Suppressor macrophage (primary cell): ENCODE measurements at regions not wholly inside any gene's neighbourhood (a gene's known extent, or its start where the extent isn't known, plus 50 kb on each side); places are given as distances from the start of the nearest gene placed in this dataset.
"Not testable (repeated sequence)": the region's sequence is repeated elsewhere in the genome, so short reads cannot be mapped to it uniquely, and the experiment has no call there.

Experiments used
- DNase-seq, 4 experiments: peaks; one replicate each; pipeline ENCODE4 v3.0.0-alpha.2; 2020 to 2022

DNA sequence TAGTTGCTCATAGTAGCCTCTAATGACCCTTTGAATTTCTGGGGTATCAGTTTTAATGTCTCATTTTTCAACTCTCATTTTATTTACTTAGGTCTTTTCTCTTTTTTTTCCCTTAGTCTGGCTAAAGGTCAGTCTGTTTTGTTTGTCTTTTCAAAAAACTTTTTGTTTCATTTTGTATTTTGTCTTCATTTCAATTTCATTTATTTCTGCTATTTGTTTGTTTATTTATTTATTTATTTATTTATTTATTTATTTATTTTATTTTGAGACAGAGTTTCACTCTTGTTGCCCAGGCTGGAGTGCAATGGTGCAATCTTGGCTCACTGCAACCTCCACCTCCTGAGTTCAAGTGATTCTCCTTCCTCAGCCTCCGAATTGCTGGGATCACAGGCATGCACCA is 1076.9 kb downstream of the PCDH7 start:
- DNase-seq: not testable (repeated sequence)

GRCh38 chr4:31803526-31804195 is 1083.5 kb downstream of the PCDH7 start:
- no peak for DNase-seq

DNA sequence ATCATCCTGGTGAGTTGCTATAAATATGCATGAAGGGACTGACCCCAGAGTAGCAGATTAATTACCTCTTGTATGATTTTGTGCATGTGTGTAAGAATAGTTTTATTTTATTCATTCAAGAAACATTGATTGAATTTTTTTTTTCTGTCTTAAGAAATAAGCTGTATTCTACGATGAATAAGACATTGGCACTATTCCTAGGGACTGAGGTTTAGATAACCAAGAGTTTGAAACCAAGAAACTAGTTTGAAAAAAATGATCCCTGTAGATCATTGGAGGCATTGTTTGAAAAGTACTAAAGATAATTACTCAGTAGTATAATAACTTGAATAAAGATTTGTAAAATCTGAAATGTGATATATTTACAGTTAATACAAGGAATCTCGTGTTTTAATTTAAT is 1086.9 kb downstream of the PCDH7 start:
- DNase-seq: no peak

- DNase-seq: no peak
Measured at GRCh38 chr4:31844350-31844749, 1124.2 kb downstream of the PCDH7 start.

DNA sequence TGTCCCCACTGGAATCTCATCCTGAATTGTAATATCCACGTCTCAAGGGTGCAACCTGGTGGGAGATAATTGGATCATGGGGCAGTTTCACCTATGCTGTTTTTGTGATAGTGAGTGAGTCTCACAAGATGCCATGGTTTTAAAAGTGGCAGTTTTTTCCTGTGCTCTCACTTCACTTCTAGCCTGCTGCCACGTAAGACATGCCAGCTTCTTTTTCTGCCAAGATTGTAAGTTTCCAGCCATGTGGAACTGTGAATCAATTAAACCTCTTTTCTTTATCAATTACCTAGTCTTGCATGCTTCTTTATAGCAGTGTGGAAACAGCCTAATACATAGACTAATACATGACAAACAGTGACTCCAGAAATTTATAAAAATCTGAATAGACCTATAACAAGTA is 1131.8 kb downstream of the PCDH7 start:
- DNase-seq: no peak

- no peak for DNase-seq
Measured at GRCh38 chr4:31877429-31877828, 1157.3 kb downstream of the PCDH7 start.

DNA sequence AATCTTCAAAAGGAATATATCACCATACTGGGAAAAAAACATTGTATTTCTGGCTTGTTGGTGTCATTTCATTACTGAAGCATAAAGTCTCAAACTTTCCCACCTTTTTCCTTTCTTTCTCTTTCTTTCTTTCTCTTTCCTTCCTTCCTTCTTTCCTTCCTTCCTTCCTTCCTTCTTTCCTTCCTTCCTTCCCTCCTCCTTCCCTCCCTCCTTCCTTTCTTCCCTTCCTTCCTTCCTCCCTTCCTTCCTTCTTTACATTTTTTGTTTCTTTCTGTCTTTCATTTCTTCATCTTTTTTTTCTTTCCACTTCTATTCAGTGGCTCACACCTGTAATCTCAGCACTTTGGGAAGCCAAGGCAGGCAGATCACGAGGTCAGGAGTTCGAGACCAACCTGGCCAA is 1160.7 kb downstream of the PCDH7 start:
- DNase-seq: not testable (repeated sequence)

- DNase-seq: no peak
Measured at GRCh38 chr4:31896349-31896748, 1176.2 kb downstream of the PCDH7 start.

GRCh38 chr4:31905363-31905762 is 1185.2 kb downstream of the PCDH7 start:
- DNase-seq: no peak

- no peak for DNase-seq
Measured at GRCh38 chr4:31908261-31908660, 1188.1 kb downstream of the PCDH7 start.

GRCh38 chr4:31917334-31917733 is 1197.2 kb downstream of the PCDH7 start:
- DNase-seq: no peak

GRCh38 chr4:31918891-31919290 is 1198.7 kb downstream of the PCDH7 start:
- DNase-seq: peak in 2 of 4 experiments; percentile 10

- DNase-seq: no peak
Measured at GRCh38 chr4:31923634-31924033, 1203.5 kb downstream of the PCDH7 start.

DNA sequence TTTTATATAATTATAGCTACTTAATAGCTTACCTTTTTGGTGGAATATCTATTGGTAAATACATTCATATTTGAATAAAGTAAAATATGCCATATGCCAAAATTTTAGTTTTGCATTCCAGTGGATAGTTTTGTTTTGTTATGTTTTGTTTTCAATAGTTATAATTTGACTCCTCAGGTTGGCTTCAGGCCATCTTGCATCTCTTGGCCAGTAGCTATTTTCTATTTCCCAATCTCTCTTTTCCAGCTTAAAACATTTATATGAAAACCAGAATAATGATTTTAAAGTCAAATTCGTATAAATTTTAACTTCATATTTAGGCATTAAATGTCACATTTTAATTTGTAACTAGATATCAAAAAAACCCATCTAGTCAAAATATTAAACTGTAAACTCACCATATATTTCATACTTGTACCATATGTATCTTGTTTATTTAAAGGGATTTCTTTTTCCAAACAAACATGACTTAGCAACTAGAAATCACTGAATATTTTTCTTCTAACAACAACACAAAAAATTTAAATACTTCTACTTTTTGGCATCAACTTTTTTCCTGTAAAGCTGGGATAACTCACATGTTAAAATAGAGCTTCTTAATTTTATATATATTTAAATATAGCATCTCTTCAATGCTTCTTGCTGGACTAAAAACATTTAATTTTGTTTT is 1209.6 kb downstream of the PCDH7 start:
- DNase-seq: no peak

GRCh38 chr4:31946456-31946855 is 1226.3 kb downstream of the PCDH7 start:
- no peak for DNase-seq

DNA sequence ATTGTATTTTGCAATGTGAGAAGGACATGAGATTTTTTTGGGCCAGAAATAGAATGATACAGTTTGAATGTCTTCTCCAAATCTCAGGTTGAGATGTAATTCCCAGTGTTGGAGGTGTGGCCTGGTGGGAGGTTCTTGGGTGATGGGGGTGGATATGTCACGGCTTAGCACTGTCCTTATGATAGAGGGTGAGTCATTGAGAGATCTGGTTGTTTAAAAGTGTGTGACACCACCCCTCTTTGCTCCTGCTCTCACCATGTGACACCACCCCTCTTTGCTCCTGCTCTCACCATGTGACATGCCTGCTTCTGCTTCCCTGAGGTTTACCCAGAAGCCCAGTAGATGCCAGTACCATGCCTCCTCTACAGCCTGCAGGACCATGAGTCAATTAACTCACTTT is 1226.9 kb downstream of the PCDH7 start:
- no peak for DNase-seq

- DNase-seq: no peak
Measured at GRCh38 chr4:31949045-31949444, 1228.9 kb downstream of the PCDH7 start.

GRCh38 chr4:31955346-31955745 is 1235.2 kb downstream of the PCDH7 start:
- no peak for DNase-seq

DNA sequence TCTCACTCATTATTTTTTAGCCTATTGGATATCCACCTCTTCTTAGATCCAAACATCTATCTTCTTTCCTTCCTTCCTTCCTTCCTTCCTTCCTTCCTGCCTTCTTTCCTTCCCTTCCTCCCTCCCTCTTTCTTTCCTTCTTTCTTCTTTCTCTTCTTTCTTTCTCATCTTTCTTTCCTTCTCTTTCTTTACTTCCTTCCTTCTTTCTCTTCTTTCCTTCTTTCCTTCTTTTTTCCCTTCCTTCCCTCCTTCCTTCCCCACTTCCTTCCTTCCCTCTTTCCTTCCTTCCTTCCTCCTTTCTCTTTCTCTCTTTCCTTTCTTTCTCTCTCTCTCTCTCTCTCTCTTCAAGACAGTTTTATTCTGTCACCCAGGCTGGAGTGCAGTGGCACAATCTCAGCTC is 1239.8 kb downstream of the PCDH7 start:
- DNase-seq: no peak

GRCh38 chr4:31964685-31965084 is 1244.5 kb downstream of the PCDH7 start:
- no peak for DNase-seq

- DNase-seq: no peak
Measured at GRCh38 chr4:31968842-31969241, 1248.7 kb downstream of the PCDH7 start.

GRCh38 chr4:31974490-31975002 is 1254.4 kb downstream of the PCDH7 start:
- no peak for DNase-seq

- DNase-seq: no peak
Measured at GRCh38 chr4:31979988-31980387, 1259.8 kb downstream of the PCDH7 start.

DNA sequence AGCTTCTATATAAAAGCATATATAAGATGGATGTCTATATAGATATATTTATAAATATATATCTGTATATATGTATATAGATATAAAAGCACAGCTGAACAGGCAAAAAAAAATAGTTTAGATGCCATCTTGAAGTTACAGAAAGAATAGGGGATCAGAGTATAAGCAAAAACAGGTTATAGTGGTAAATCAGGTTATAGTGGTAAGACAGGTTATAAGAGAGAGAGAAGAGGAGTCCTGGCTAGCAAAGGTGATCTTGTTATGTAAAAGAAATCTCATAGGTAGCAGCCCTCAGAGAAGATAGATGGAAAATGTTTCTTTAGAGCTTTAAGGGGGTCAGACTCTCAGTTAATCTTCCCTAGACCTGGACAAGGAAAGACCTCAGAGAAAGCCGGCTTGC is 1263.1 kb downstream of the PCDH7 start:
- DNase-seq: no peak
